Body of pancreas (tissue), 4 donors: ENCODE measurements at regions not wholly inside any gene's neighbourhood (a gene's known extent, or its start where the extent isn't known, plus 50 kb on each side); places are given as distances from the start of the nearest gene placed in this dataset.

Experiments
- ATAC-seq: fragments of 150-250 bp; one replicate; pipeline ENCODE4 v1.9.1; 2016
- DNase-seq, 4 donors: peaks; one replicate each; pipeline ENCODE4 v3.0.0-alpha.2; 2019
- H3K27ac ChIP-seq, 4 donors: fragments of 200-600 bp; sonication (generic); 1 replicate in 3 of 4; 2 replicates in 1 of 4; pipeline versions ENCODE4 v1.5.1 to v1.6.1; 2016 to 2019; ENCODE audit warnings: mild to moderate bottlenecking in 1 of 4, mixed read lengths in 1 of 4, moderate library complexity in 1 of 4
- H3K27me3 ChIP-seq, 2 donors: fragments of 200-600 bp; sonication (generic); one replicate each; pipeline ENCODE4 v1.6.0; 2016; ENCODE audit warnings: mild to moderate bottlenecking in 1 of 2
- H3K36me3 ChIP-seq, 2 donors: fragments of 200-600 bp; sonication (generic); replicated peaks in 1 of 2; 2 replicates each; pipeline ENCODE4 v1.5.1; 2016; ENCODE audit warnings: low read depth in 2 of 2; ENCODE audit not compliant: insufficient read depth in 1 of 2
- H3K4me1 ChIP-seq: fragments of 200-600 bp; sonication (generic); one replicate; pipeline ENCODE4 v1.6.0; 2016
- H3K4me3 ChIP-seq, 2 donors: fragments of 200-600 bp; sonication (generic); 1 replicate in 1 of 2; 2 replicates in 1 of 2; pipeline ENCODE4 v1.5.1; 2016 to 2019
- H3K9me3 ChIP-seq, 3 donors: fragments of 200-600 bp; sonication (generic); 1 replicate in 2 of 3; 2 replicates in 1 of 3; pipeline ENCODE4 v1.5.1; 2016
- POLR2A ChIP-seq, 3 donors: fragments of 450-650 bp; IDR thresholded peaks; one replicate each; pipeline ENCODE4 v1.6.1; 2016; ENCODE audit warnings: antibody characterized with exemption in 3 of 3, mild to moderate bottlenecking in 2 of 3
- WGBS, 2 donors: methylation state at CpG; one replicate each; pipeline ENCODE4 v1.1.5; 2017; 5-methylcytosine and 5-hydroxymethylcytosine counted together
- intact Hi-C: fragments of 100-400 bp; cut with DNase I; formaldehyde crosslinking; loops from one replicate; pipeline ENCODE4 v1.15.1; 2023
- TF ChIP-seq, protein P1 (sequence below), 7 experiments: fragments of 450-650 bp in 4 of 7; fragments of 200-600 bp in 3 of 7; sonication (generic) in 3 of 7; IDR thresholded peaks; one replicate each; pipeline ENCODE4 v1.5.1; 2016 to 2019; ENCODE audit warnings: antibody characterized with exemption in 7 of 7

DNA sequence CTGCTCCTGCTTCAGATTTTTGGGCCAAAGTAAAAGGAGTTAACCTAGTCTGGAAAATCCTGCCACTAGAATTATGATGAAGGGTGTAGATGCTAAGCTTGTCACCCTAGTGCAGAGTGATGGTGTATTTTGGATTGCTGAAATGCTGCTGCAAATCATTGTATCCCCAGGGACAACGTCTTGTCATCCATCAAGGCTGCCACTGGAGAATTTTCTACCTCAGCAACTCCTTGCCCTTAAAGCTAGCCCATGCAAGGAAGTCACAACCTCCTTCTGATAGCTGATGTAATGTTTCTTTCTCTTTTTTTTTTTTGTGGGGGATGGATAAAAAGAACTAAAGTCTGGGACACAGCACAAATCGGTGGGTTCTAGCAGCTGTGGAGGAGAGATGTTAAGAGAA lies 139.4 kb upstream of the FRMD6 start:
- no peak for DNase-seq
- WGBS, 2 donors, result 53 to 58% methylated on average over 2 of the region's 2 CpGs
- Histone ChIP-seq H3K4me3 (no peak overlapping the region), H3K9me3 (no peaks in the 10 kb centered on the region), H3K27me3 (no peaks in the 10 kb centered on the region), H3K4me1 (peaks cover 17% of the 10 kb centered on the region), H3K27ac (no peak overlapping the region), H3K36me3 (no peaks in the 10 kb centered on the region)
- TF ChIP-seq, protein P1, sequence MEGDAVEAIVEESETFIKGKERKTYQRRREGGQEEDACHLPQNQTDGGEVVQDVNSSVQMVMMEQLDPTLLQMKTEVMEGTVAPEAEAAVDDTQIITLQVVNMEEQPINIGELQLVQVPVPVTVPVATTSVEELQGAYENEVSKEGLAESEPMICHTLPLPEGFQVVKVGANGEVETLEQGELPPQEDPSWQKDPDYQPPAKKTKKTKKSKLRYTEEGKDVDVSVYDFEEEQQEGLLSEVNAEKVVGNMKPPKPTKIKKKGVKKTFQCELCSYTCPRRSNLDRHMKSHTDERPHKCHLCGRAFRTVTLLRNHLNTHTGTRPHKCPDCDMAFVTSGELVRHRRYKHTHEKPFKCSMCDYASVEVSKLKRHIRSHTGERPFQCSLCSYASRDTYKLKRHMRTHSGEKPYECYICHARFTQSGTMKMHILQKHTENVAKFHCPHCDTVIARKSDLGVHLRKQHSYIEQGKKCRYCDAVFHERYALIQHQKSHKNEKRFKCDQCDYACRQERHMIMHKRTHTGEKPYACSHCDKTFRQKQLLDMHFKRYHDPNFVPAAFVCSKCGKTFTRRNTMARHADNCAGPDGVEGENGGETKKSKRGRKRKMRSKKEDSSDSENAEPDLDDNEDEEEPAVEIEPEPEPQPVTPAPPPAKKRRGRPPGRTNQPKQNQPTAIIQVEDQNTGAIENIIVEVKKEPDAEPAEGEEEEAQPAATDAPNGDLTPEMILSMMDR (IDR thresholded peaks at IDR 0.05), result no peak
- no peak for TF ChIP-seq POLR2A (IDR thresholded peaks at IDR 0.05)
- ATAC-seq, result no peak
- intact Hi-C loops, result no loop called here

DNA sequence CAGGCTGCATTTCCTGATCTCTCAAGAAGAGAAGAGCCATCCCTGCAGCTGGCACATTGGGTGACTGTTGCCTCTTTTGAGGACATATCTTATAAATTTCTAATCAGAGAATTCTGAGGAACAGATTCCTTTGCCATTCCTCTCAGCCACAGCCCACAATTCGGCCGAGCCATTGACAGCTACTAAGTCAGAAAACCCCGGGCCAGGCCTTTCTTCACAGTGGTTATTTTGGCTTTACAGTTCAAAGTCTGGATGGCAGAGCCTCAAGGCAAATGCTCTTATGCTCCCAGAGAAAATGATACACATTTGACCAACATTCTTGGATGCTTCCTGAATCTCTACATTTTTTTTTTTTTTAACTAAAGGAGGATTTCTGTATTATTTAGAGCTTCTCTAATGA lies 138.4 kb upstream of the FRMD6 start:
- intact Hi-C loops, result no loop called here
- WGBS, 2 donors, result 67 to 75% methylated on average over 3 of the region's 3 CpGs
- Histone ChIP-seq H3K4me1 (peaks cover 7% of the 10 kb centered on the region), H3K27ac (no peak overlapping the region), H3K4me3 (no peak overlapping the region), H3K27me3 (no peaks in the 10 kb centered on the region), H3K9me3 (no peaks in the 10 kb centered on the region), H3K36me3 (no peaks in the 10 kb centered on the region)
- TF ChIP-seq POLR2A (IDR thresholded peaks at IDR 0.05), result no peak
- TF ChIP-seq, protein P1 (IDR thresholded peaks at IDR 0.05), result no peak
- ATAC-seq (no peak), DNase-seq (no peak)

DNA sequence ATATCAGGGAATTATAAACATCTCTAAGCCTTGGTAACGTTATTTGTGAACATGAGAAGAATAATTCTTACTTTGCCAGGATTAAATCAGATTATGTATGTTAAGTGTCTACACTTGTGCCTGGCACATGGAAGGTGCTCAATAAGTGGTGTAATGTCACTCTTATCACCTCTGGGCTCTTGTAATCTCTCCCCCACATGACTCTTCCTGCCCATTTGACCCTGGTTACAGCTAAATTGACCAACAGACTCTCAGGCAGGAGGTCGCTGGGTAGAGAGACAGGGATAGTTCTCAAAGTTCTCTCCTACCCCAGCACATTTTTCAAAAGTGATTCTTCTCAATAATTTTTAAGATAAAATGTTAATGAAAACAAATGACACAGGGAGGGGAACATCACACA lies 137.8 kb upstream of the FRMD6 start:
- no peaks in the 10 kb centered on the region for H3K27me3 ChIP-seq
- 67 to 76% methylated on average over 2 of the region's 2 CpGs for WGBS, 2 donors
- DNase-seq (no peak), ATAC-seq (no peak)
- no peaks in the 10 kb centered on the region for H3K9me3 ChIP-seq
- intact Hi-C loops, result no loop called here
- peaks cover under 1% of the 10 kb centered on the region for H3K4me1 ChIP-seq
- no peaks in the 10 kb centered on the region for H3K36me3 ChIP-seq
- TF ChIP-seq, protein P1 (IDR thresholded peaks at IDR 0.05), result no peak
- no peak for TF ChIP-seq POLR2A (IDR thresholded peaks at IDR 0.05)
- H3K27ac ChIP-seq, result no peak overlapping the region
- H3K4me3 ChIP-seq, result no peak overlapping the region

DNA sequence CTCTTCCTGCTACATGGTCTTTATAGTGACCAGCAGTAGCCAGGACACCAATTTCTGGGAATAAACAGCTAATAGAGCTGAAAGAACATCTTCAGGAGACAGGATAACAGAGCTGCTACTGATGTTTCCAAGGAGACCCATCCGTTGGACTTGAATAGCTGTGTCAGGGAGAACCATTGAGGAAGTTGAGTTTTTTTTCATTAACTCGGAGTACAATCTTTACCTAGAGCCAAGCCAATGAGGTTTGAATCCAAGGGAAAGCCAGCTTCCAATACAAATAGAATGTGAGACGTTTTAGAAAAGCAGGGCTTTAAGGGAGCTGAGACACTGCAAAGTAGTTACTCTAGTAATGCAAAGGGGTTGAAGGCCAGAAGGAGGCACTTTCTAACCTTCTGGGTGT lies 136.1 kb upstream of the FRMD6 start:
- Histone ChIP-seq H3K4me1 (no peaks in the 10 kb centered on the region), H3K27ac (no peak overlapping the region), H3K9me3 (no peaks in the 10 kb centered on the region), H3K27me3 (no peaks in the 10 kb centered on the region), H3K4me3 (no peak overlapping the region), H3K36me3 (no peaks in the 10 kb centered on the region)
- no peak for TF ChIP-seq POLR2A (IDR thresholded peaks at IDR 0.05)
- TF ChIP-seq, protein P1 (IDR thresholded peaks at IDR 0.05), result no peak
- DNase-seq (no peak), ATAC-seq (no peak)
- intact Hi-C loops, result no loop called here
- 69 to 76% methylated on average over 3 of the region's 3 CpGs for WGBS, 2 donors

DNA sequence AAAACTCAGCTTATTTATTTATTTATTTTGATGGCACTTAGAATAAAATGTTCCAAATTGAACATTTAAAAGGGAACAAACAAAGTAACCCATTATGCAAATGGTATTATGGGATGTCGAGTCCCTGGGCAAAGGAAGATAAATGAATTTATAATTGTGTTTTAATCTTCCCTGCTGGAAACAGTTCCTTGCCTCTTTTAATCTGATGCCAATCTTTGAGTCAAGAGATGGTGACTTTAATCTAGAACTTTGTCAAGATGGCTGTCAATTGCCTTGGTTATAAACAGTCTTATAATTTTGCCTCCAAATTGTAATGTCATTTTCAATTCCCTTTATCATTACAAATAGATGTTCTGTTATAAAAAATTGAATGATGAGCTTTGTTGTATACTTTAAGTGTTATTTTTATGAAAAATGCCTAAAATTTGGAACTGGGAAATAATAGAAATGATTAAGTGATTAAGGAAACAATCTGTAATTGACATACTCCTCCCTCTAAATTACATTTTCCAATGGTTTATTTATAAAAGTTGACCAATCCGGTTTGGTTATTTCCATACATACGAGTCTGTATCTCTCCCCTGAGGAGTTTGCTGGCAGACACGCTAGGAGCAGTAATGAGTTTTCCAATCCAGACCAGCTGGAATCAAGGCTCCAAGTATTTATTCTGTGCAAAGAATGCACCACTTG lies 134.9 kb upstream of the FRMD6 start:
- H3K4me3 ChIP-seq, result no peak overlapping the region
- no peak for ATAC-seq
- intact Hi-C loops, result no loop called here
- 34% methylated on average over 4 of the region's 4 CpGs for WGBS, 2 donors
- no peaks in the 10 kb centered on the region for H3K4me1 ChIP-seq
- TF ChIP-seq, protein P1 (IDR thresholded peaks at IDR 0.05), result no peak
- no peak for TF ChIP-seq POLR2A (IDR thresholded peaks at IDR 0.05)
- H3K27ac ChIP-seq, result no peak overlapping the region
- H3K9me3 ChIP-seq, result no peaks in the 10 kb centered on the region
- DNase-seq, result no peak
- no peaks in the 10 kb centered on the region for H3K27me3 ChIP-seq
- no peaks in the 10 kb centered on the region for H3K36me3 ChIP-seq
